HEK293 (cell line): ENCODE measurements at regions not wholly inside any gene's neighbourhood (a gene's known extent, or its start where the extent isn't known, plus 50 kb on each side); places are given as distances from the start of the nearest gene placed in this dataset.

Experiments
- CTCF ChIA-PET: fragments of 350-600 bp; formaldehyde crosslinking; extraction: SDS; loops from one replicate; lab custom pipeline; 2021; ENCODE audit warnings: antibody characterized with exemption; lab: Yijun Ruan, JAX
- POLR2A ChIA-PET: fragments of 300-600 bp; formaldehyde crosslinking; extraction: SDS; loops from one replicate; lab custom pipeline; 2020; ENCODE audit warnings: antibody characterized with exemption, inconsistent platforms; lab: Yijun Ruan, JAX
- H3K27ac ChIP-seq: fragments of 200-500 bp; sonication (Bioruptor generic); 2 replicates; pipeline ENCODE4 v1.5.1; 2014; ENCODE audit warnings: low read depth, low read length, control low read depth, inconsistent platforms; ENCODE audit errors: extremely low read depth
- H3K36me3 ChIP-seq, 2 experiments: fragments of 200-500 bp in 1 of 2; sonication (Bioruptor generic) in 1 of 2; 1 replicate in 1 of 2; 2 replicates in 1 of 2; pipeline ENCODE4 v1.5.1; 2014 to 2017; ENCODE audit warnings: inconsistent platforms in 2 of 2, low read length in 2 of 2; ENCODE audit not compliant: control insufficient read depth in 2 of 2, insufficient read depth in 1 of 2
- H3K4me1 ChIP-seq: fragments of 200-500 bp; sonication (Bioruptor generic); 2 replicates; pipeline ENCODE4 v1.5.1; 2014; ENCODE audit warnings: mild to moderate bottlenecking, low read length, inconsistent platforms; ENCODE audit not compliant: control insufficient read depth, insufficient read depth
- H3K4me3 ChIP-seq: 2 replicates; pipeline ENCODE4 v1.5.1; 2011; ENCODE audit warnings: low read depth, mild to moderate bottlenecking, control low read depth, low read length, moderate library complexity
- H3K9me3 ChIP-seq: fragments of 200-500 bp; sonication (Bioruptor generic); 2 replicates; pipeline ENCODE4 v1.5.1; 2014; ENCODE audit warnings: low read depth, low read length, inconsistent platforms; ENCODE audit not compliant: control insufficient read depth, insufficient read depth
- FEZF1 ChIP-seq: fragments of 450-650 bp; formaldehyde crosslinking; IDR thresholded peaks from 2 replicates; pipeline ENCODE4 v1.5.1; 2016; ENCODE audit warnings: missing biosample characterization, missing genetic modification characterization
- GLI2 ChIP-seq: fragments of 450-650 bp; formaldehyde crosslinking; IDR thresholded peaks from 2 replicates; pipeline ENCODE4; 2017; ENCODE audit warnings: missing biosample characterization, missing genetic modification characterization, low read depth, borderline replicate concordance
- HOXC10 ChIP-seq: sonication (generic); formaldehyde crosslinking; IDR thresholded peaks from 2 replicates; pipeline ENCODE4 v1.8.1; 2023; ENCODE audit warnings: mild to moderate bottlenecking, missing genetic modification reagents
- HOXD13 ChIP-seq: sonication (generic); formaldehyde crosslinking; IDR thresholded peaks from 2 replicates; pipeline ENCODE4 v1.8.0; 2022; ENCODE audit warnings: missing genetic modification reagents, borderline replicate concordance
- PRDM6 ChIP-seq: fragments of 450-650 bp; formaldehyde crosslinking; IDR thresholded peaks from 2 replicates; pipeline ENCODE4 v1.5.1; 2017; ENCODE audit warnings: missing biosample characterization, missing genetic modification characterization
- SCRT1 ChIP-seq: fragments of 450-650 bp; formaldehyde crosslinking; IDR thresholded peaks from 2 replicates; pipeline ENCODE4 v1.5.1; 2016; ENCODE audit warnings: missing biosample characterization, missing genetic modification characterization, borderline replicate concordance
- ZBTB1 ChIP-seq: fragments of 450-650 bp; formaldehyde crosslinking; IDR thresholded peaks from 2 replicates; pipeline ENCODE4 v1.5.1; 2016; ENCODE audit warnings: missing biosample characterization, missing genetic modification characterization
- ZBTB26 ChIP-seq: fragments of 450-650 bp; formaldehyde crosslinking; optimal IDR thresholded peaks from 2 replicates; pipeline ENCODE3; 2016; ENCODE audit warnings: missing biosample characterization, mild to moderate bottlenecking, missing genetic modification characterization
- ZNF292 ChIP-seq: fragments of 450-650 bp; formaldehyde crosslinking; IDR thresholded peaks from 2 replicates; pipeline ENCODE4 v1.5.1; 2016; ENCODE audit warnings: low read depth, missing biosample characterization, missing genetic modification characterization, borderline replicate concordance
- ZNF311 ChIP-seq: fragments of 450-650 bp; formaldehyde crosslinking; IDR thresholded peaks from 2 replicates; pipeline ENCODE4 v1.5.1; 2017; ENCODE audit warnings: missing biosample characterization, missing genetic modification characterization, borderline replicate concordance
- ZNF341 ChIP-seq: fragments of 450-650 bp; formaldehyde crosslinking; IDR thresholded peaks from 2 replicates; pipeline ENCODE4; 2016; ENCODE audit warnings: low read depth, missing biosample characterization, missing genetic modification characterization
- ZNF37A ChIP-seq: fragments of 450-650 bp; IDR thresholded peaks from 2 replicates; pipeline ENCODE4 v1.5.1; 2018; ENCODE audit warnings: missing biosample characterization, missing genetic modification characterization
- ZNF423 ChIP-seq: fragments of 450-650 bp; formaldehyde crosslinking; IDR thresholded peaks from 2 replicates; pipeline ENCODE4 v1.5.1; 2016; ENCODE audit warnings: missing biosample characterization, missing genetic modification characterization
- ZNF623 ChIP-seq: fragments of 450-650 bp; formaldehyde crosslinking; IDR thresholded peaks from 2 replicates; pipeline ENCODE4 v1.5.1; 2016; ENCODE audit warnings: missing biosample characterization, missing genetic modification characterization
- ZNF701 ChIP-seq: fragments of 450-650 bp; formaldehyde crosslinking; IDR thresholded peaks from 2 replicates; pipeline ENCODE4 v1.5.1; 2016; ENCODE audit warnings: missing biosample characterization, missing genetic modification characterization
- ZNF704 ChIP-seq: fragments of 450-650 bp; formaldehyde crosslinking; IDR thresholded peaks from 2 replicates; pipeline ENCODE4 v1.5.1; 2016; ENCODE audit warnings: missing biosample characterization, missing genetic modification characterization
- ZNF76 ChIP-seq: fragments of 450-650 bp; formaldehyde crosslinking; IDR thresholded peaks from 2 replicates; pipeline ENCODE4; 2016; ENCODE audit warnings: low read depth, missing biosample characterization, missing genetic modification characterization, borderline replicate concordance
- ZNF785 ChIP-seq: fragments of 450-650 bp; formaldehyde crosslinking; IDR thresholded peaks from 2 replicates; pipeline ENCODE4 v1.5.1; 2016; ENCODE audit warnings: missing biosample characterization, missing genetic modification characterization
- ZNF791 ChIP-seq: fragments of 450-650 bp; formaldehyde crosslinking; IDR thresholded peaks from 2 replicates; pipeline ENCODE4 v1.5.1; 2016; ENCODE audit warnings: missing biosample characterization, missing genetic modification characterization
- ZSCAN16 ChIP-seq: fragments of 450-650 bp; formaldehyde crosslinking; IDR thresholded peaks from 2 replicates; pipeline ENCODE4 v1.5.1; 2016; ENCODE audit warnings: missing biosample characterization, missing genetic modification characterization
- ZSCAN5A ChIP-seq: fragments of 450-650 bp; formaldehyde crosslinking; IDR thresholded peaks from 2 replicates; pipeline ENCODE4 v1.5.1; 2016; ENCODE audit warnings: missing biosample characterization, missing genetic modification characterization
- ZXDB ChIP-seq: fragments of 450-650 bp; formaldehyde crosslinking; IDR thresholded peaks from 2 replicates; pipeline ENCODE4 v1.5.1; 2016; ENCODE audit warnings: missing biosample characterization, missing genetic modification characterization

- TF ChIP-seq HOXC10 (CRISPR knock-in tag) (no peak), ZNF785 (tag by site-specific recombination) (no peak), ZNF311 (tag by site-specific recombination) (no peak), ZBTB1 (no peak), HOXD13 (CRISPR knock-in tag) (no peak), ZNF423 (no peak), ZXDB (no peak), ZNF791 (tag by site-specific recombination) (no peak), GLI2 (tag by site-specific recombination) (no peak)
- ChIA-PET CTCF (interaction anchor here (0.8 to 7.0 kb wide), 3 partner anchors 15 to 82 kb away, joined by 3 to 44 read pairs (median 24); no protein-coding TSS in a partner anchor), POLR2A (no interaction called here)
Observed at GRCh38 chr9:33638391-33638915, 114.4 kb downstream of the ANKRD18B start.

GRCh38 chr9:33645706-33646105 is 121.7 kb downstream of the ANKRD18B start:
- ChIA-PET POLR2A (no interaction called here), CTCF (interaction anchor here (0.6 to 2.1 kb wide), 5 partner anchors 22 to 282 kb away, joined by 3 to 9 read pairs (median 5); no protein-coding TSS in a partner anchor)
- no peak overlapping the region for H3K27ac ChIP-seq
- no peaks in the 10 kb centered on the region for H3K36me3 ChIP-seq
- TF ChIP-seq ZNF292 (no peak), FEZF1 (tag by site-specific recombination) (no peak), ZNF704 (tag by site-specific recombination) (no peak), ZNF623 (no peak), SCRT1 (tag by site-specific recombination) (no peak), ZNF341 (tag by site-specific recombination) (no peak), ZNF76 (tag by site-specific recombination) (no peak), ZBTB26 (no peak), ZSCAN5A (tag by site-specific recombination) (no peak), ZNF37A (no peak), PRDM6 (tag by site-specific recombination) (no peak), ZSCAN16 (no peak), ZBTB1 (no peak), ZNF701 (tag by site-specific recombination) (no peak)
- H3K9me3 ChIP-seq = no peaks in the 10 kb centered on the region
- no peak overlapping the region for H3K4me3 ChIP-seq
- H3K4me1 ChIP-seq = no peaks in the 10 kb centered on the region

More at GRCh38 chr9:33638391-33638915, 114.4 kb downstream of the ANKRD18B start:
- Histone ChIP-seq H3K4me3 (no peak overlapping the region), H3K27ac (no peak overlapping the region), H3K4me1 (no peaks in the 10 kb centered on the region), H3K9me3 (no peaks in the 10 kb centered on the region), H3K36me3 (no peaks in the 10 kb centered on the region)
